IPS DF 6.9 (cell line): ENCODE measurements at regions not wholly inside any gene's neighbourhood (a gene's known extent, or its start where the extent isn't known, plus 50 kb on each side); places are given as distances from the start of the nearest gene placed in this dataset.

Source experiments
- DNase-seq: peaks from one replicate; pipeline ENCODE4 v3.0.0-alpha.2; 2013; ENCODE audit warnings: low read depth, low spot score
- H3K27ac ChIP-seq: one replicate; pipeline ENCODE4 v1.5.1; 2013; ENCODE audit warnings: low read length, control low read depth
- H3K27me3 ChIP-seq: 2 replicates; pipeline ENCODE4 v1.6.1; 2013; ENCODE audit warnings: mild to moderate bottlenecking, low read length; ENCODE audit not compliant: control insufficient read depth, insufficient read depth
- H3K36me3 ChIP-seq: 2 replicates; pipeline ENCODE4 v1.6.1; 2013; ENCODE audit warnings: low read length; ENCODE audit not compliant: control insufficient read depth, insufficient read depth
- H3K4me1 ChIP-seq: 2 replicates; pipeline ENCODE4 v1.6.1; 2013; ENCODE audit warnings: low read length; ENCODE audit not compliant: control insufficient read depth, insufficient read depth
- H3K4me3 ChIP-seq: 2 replicates; pipeline ENCODE4 v1.5.1; 2013; ENCODE audit warnings: mild to moderate bottlenecking, low read length
- H3K9me3 ChIP-seq: 2 replicates; pipeline ENCODE4 v1.6.1; 2013; ENCODE audit warnings: low read length, inconsistent platforms; ENCODE audit not compliant: control insufficient read depth, insufficient read depth
- WGBS: extraction: QIAGEN DNeasy Blood & Tissue Kit; methylation state at CpG from one replicate; pipeline ENCODE4 v1.1.7; 2013; ENCODE audit warnings: mixed read lengths, missing lambda C conversion rate; ENCODE audit not compliant: insufficient read length, insufficient coverage; 5-methylcytosine and 5-hydroxymethylcytosine counted together

DNA sequence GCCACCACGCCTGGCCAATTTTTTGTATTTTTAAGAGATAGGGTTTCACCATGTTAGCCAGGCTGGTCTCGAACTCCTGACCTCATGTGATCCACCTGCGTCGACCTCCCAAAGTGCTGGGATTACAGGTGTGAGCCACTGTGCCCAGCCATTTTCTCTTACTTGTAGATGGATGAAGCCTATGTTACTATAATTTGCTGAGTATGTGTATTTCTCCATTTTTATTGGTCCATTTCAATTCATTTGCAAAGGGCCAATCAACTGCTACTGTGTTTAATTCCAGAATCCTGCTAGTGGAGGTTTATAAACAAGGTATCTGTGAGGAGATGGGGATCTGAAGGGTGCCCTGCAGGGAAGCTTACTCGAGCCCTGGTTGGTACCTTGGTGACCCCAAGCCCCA, 101.7 kb upstream of the MAX start:
- Histone ChIP-seq H3K27me3 (no peaks in the 10 kb centered on the region), H3K27ac (no peak overlapping the region), H3K9me3 (no peaks in the 10 kb centered on the region), H3K36me3 (no peaks in the 10 kb centered on the region), H3K4me1 (no peaks in the 10 kb centered on the region), H3K4me3 (no peak overlapping the region)
- no CpG with 5 or more reads among the region's 5 CpGs for WGBS
- no peak for DNase-seq

DNA sequence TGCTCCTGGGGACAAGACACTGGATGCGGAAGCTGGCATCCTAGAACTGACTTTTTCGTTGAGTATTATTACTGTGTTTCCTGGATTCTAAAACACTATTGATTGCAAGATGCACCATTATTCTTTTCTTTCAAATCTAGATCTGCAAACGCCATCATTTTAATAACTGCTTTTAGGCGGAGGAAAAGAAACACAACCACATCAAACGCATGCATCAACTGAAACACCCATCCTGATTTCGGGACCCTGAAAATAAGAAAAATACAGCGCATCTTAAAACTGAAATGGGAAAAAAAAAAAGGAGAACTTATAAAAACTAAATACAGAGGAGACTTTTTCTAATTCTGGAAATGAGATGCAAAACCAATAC, 103.7 kb upstream of the MAX start:
- WGBS = no CpG with 5 or more reads among the region's 7 CpGs
- H3K4me1 ChIP-seq = no peaks in the 10 kb centered on the region
- no peak for DNase-seq
- H3K27me3 ChIP-seq = no peaks in the 10 kb centered on the region
- no peak overlapping the region for H3K27ac ChIP-seq
- no peak overlapping the region for H3K4me3 ChIP-seq
- no peaks in the 10 kb centered on the region for H3K36me3 ChIP-seq
- H3K9me3 ChIP-seq = no peaks in the 10 kb centered on the region

DNA sequence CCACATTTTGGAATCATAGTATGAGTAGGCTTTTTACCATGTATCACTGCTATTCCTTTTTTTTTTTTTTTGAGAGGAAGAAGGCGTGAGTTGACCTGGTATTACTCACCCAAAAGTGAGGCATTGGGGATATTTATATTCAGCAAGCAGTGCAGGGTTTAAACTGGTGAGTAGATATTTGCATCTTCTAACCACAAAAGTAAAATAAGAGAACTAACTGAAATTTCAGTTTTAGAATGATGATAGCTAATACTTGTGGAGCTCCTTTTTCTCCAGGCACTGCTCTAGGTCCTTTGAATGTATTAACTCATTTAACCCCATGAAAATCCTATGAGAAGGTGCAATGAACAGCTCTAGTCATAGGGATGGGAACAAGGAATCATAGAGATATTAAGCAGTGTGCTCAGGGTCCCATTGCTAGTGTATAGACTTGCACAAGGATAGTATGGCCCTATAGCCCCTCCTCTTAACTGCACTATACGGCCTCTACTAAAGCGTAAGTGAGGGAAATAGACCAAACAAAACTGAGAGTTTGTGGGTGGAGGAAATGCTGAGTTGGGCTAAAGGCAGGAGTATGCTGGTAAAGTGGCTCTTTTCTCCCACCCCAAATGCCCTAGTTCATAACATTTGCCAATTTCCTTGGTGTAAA, 104.3 kb upstream of the MAX start:
- DNase-seq = no peak
- H3K27me3 ChIP-seq = no peaks in the 10 kb centered on the region
- no peaks in the 10 kb centered on the region for H3K36me3 ChIP-seq
- H3K9me3 ChIP-seq = no peaks in the 10 kb centered on the region
- H3K4me1 ChIP-seq = no peaks in the 10 kb centered on the region
- no CpG with 5 or more reads among the region's 3 CpGs for WGBS
- no peak overlapping the region for H3K27ac ChIP-seq
- H3K4me3 ChIP-seq = no peak overlapping the region

DNA sequence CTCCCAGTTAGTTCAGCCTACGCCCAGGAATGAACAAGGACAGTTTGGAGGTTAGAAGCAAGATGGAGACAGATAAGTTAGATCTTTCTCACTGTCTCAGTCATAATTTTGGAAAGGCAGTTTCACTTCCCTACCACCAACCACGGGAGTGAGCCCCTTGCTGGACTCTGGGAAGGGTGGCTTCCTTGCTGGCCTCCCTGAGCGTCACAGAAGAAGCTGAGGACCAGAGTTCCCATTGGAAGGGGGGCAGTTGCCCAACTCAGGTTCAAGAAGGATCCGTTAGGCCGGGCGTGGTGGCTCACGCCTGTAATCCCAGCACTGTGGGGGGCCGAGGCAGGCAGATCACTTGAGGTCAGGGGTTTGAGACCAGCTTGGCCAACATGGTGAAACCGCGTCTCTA, 106.2 kb upstream of the MAX start:
- H3K27ac ChIP-seq = no peak overlapping the region
- no peaks in the 10 kb centered on the region for H3K9me3 ChIP-seq
- no CpG with 5 or more reads among the region's 10 CpGs for WGBS
- H3K36me3 ChIP-seq = no peaks in the 10 kb centered on the region
- no peak for DNase-seq
- no peaks in the 10 kb centered on the region for H3K4me1 ChIP-seq
- H3K4me3 ChIP-seq = no peak overlapping the region
- H3K27me3 ChIP-seq = no peaks in the 10 kb centered on the region

DNA sequence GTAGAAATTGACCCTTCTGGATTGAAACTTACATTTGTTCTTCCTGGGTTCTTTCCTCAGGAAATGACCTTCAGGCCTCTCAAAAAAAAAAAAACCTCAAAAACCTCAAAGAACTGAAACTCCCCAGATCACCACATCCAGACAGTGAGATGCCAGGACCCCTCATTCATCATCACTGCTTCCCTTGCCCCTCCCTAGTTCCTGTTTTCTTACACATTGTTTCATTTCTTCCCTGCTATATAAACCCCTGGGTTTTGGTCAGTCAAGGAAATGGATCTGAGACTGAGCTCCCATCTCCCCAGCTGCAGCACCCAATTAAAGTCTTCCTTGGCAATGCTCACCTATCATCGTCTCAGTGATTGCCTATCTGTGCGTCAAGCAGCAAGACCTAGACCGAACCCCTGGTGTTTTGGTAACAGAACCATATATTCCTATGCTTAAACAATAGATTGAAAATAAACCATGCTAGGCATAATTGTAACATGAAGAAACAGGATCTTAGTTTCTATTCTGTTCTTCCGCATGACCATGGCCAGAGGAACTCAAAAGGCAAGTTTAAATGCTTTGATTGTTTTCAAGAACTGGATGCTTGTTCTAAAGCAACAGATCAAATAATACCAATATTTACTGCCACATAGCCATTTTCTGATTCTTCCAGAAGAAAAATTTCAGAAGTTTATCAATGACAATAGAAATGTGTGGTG, 108.0 kb upstream of the MAX start:
- H3K9me3 ChIP-seq = no peaks in the 10 kb centered on the region
- H3K27ac ChIP-seq = no peak overlapping the region
- WGBS = no CpG with 5 or more reads among the region's 4 CpGs
- no peak for DNase-seq
- H3K4me1 ChIP-seq = no peaks in the 10 kb centered on the region
- H3K36me3 ChIP-seq = no peaks in the 10 kb centered on the region
- no peaks in the 10 kb centered on the region for H3K27me3 ChIP-seq
- no peak overlapping the region for H3K4me3 ChIP-seq

DNA sequence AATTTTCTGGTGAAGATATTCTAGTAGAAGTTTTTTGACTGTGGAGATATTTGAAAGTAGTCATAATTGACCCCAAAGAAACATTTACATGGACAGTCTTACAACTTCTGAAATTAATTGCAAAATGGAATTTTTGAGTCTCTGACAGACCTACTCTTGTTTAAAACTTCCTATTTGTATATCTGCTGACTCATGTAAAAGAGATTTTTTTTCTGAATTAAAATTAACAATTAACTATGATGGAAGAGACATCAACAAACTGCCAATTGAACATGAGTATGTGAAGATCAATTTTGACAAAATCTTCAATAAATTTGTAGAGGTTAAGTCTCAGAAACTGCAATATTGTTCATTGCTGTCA, 108.5 kb upstream of the MAX start:
- no peaks in the 10 kb centered on the region for H3K36me3 ChIP-seq
- no peaks in the 10 kb centered on the region for H3K27me3 ChIP-seq
- H3K9me3 ChIP-seq = no peaks in the 10 kb centered on the region
- no peak overlapping the region for H3K4me3 ChIP-seq
- H3K27ac ChIP-seq = no peak overlapping the region
- DNase-seq = no peak
- H3K4me1 ChIP-seq = no peaks in the 10 kb centered on the region

DNA sequence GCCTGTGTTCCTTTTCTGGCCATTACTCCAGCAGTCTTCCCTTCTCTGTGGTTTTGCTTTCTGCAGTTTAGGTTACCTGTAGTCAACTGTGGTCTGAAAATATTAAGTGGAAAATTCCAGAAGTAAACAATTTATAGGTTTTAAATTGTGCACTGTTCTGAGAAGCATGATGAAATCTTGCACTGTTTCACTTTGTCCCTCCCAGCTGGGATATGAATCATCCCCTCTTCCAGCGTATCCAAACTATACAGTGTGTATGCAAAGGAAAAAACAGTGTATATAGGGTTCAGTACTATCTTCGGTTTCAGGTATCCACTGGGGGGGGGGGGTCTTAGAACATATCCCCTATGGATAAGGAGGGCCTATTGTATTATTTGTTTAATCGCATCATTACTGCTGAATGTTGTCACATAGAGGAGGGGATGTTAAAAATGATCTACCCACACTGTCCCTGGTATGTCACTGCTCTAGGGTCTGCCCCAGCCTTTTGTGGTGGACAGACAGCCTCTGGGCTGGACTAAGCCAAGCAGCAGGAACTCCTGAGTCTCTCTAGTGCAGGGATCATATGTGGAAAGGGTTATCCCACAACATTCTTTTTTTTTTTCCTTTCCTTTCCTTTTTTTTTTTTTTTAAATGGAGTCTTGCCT, 109.1 kb upstream of the MAX start:
- Histone ChIP-seq H3K4me1 (no peaks in the 10 kb centered on the region), H3K4me3 (no peak overlapping the region), H3K27ac (no peak overlapping the region), H3K27me3 (no peaks in the 10 kb centered on the region), H3K9me3 (no peaks in the 10 kb centered on the region), H3K36me3 (no peaks in the 10 kb centered on the region)
- no peak for DNase-seq
- no CpG with 5 or more reads among the region's 3 CpGs for WGBS

DNA sequence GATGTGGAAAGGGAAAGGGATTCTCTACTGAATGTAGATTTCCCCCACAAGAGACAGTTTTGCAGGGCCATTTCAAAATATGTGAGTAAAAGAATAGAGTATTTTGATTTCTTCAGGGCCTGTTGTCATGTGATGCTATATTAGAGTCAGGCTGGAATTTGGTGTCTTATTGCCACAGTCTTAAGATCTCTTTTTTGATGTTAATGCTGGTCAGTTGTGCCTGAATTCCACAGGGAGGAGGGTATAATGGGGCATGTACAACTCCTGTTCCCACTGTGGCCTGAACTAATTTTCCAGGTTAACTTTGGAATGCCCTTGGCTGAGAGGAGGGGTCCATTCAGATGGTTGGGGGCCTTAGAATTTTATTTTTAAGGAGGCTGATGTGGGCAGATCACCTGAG, 111.0 kb upstream of the MAX start:
- no peaks in the 10 kb centered on the region for H3K27me3 ChIP-seq
- H3K27ac ChIP-seq = no peak overlapping the region
- H3K4me3 ChIP-seq = no peak overlapping the region
- no peak for DNase-seq
- no peaks in the 10 kb centered on the region for H3K36me3 ChIP-seq
- no peaks in the 10 kb centered on the region for H3K4me1 ChIP-seq
- H3K9me3 ChIP-seq = no peaks in the 10 kb centered on the region

DNA sequence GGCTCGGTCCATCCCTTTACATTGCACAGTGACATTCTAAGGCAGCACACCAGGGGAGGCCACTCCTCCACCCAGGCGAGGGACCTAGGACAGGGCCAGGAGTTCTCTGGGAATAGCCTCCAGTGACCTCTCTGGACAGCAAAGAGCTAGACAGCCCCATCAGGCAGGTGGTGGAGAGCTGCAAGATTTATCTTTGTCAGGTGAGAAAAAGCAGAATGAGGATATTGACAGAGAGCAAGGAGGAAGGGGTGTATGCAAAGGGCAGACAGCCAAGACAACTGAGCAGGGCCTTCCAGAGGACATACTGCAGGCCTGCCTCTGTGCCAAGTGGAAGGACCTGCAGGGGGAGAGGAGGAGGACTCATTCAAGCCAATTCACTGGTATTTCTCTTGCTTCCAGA, 112.4 kb upstream of the MAX start:
- Histone ChIP-seq H3K27me3 (no peaks in the 10 kb centered on the region), H3K36me3 (no peaks in the 10 kb centered on the region), H3K4me3 (no peak overlapping the region), H3K9me3 (no peaks in the 10 kb centered on the region), H3K27ac (no peak overlapping the region), H3K4me1 (no peaks in the 10 kb centered on the region)
- no peak for DNase-seq
- no CpG with 5 or more reads among the region's 2 CpGs for WGBS

DNA sequence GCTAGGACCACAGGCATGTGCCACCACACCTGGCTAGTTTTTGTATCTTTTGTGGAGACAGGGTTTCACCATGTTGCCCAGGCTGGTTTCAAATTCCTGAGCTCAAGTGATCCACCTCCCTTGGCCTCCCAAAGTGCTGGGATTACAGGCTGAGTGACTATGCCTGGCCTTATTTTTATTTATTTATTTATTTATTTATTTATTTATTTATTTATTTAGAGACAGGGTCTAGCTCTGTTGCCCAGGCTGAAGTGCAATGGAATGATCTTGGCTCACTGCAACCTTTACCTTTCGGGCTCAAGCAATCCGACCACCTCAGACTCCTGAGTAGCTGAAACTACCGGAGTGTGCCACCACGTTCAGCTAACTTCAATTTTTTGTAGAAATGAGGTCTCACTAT, 117.0 kb upstream of the MAX start:
- H3K27ac ChIP-seq = no peak overlapping the region
- no peak overlapping the region for H3K4me3 ChIP-seq
- H3K36me3 ChIP-seq = no peaks in the 10 kb centered on the region
- no peaks in the 10 kb centered on the region for H3K9me3 ChIP-seq
- DNase-seq = no peak
- no peaks in the 10 kb centered on the region for H3K4me1 ChIP-seq
- no peaks in the 10 kb centered on the region for H3K27me3 ChIP-seq
- WGBS = no CpG with 5 or more reads among the region's 4 CpGs

DNA sequence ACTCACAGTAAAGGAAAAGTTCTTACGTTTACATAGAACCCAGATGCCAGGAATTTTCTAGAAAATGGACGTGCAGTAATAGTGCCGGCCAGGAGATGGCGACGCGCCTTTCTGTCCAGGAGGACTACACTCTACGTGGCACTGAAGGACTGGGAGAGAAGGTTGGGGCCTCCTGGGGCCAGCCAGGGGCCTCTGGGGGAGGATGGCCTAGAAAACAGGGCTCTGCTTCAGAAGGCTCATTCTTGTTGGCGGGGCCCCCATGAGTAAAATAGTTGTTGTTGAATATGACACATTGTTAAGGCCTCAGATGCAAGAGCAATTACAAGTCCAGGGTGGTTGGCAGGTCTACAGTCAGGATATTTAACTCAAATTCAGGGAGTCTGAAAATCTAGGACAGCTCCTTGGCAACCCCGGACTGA, 120.1 kb upstream of the MAX start:
- Histone ChIP-seq H3K27me3 (no peaks in the 10 kb centered on the region), H3K36me3 (no peaks in the 10 kb centered on the region), H3K4me3 (no peak overlapping the region), H3K9me3 (no peaks in the 10 kb centered on the region), H3K4me1 (peaks cover 4% of the 10 kb centered on the region; the same call in 1 of the 2 replicates), H3K27ac (no peak overlapping the region)
- peak; percentile 31 for DNase-seq
- WGBS = no CpG with 5 or more reads among the region's 9 CpGs
